Ovary (tissue), 7 donors: ENCODE measurements at regions not wholly inside any gene's neighbourhood (a gene's known extent, or its start where the extent isn't known, plus 50 kb on each side); places are given as distances from the start of the nearest gene placed in this dataset.

Experiments
- DNase-seq, 5 donors: peaks; one replicate each; pipeline ENCODE4 v3.0.0-alpha.2; 2019 to 2020
- H3K27ac ChIP-seq, 2 donors: fragments of 200-600 bp; one replicate each; pipeline versions ENCODE4 v1.5.1 to v1.8.0; 2019 to 2022
- H3K27me3 ChIP-seq: fragments of 200-600 bp; one replicate; pipeline ENCODE4 v1.8.0; 2022
- H3K36me3 ChIP-seq: fragments of 200-600 bp; sonication (generic); one replicate; pipeline ENCODE4 v1.5.1; 2019
- H3K4me1 ChIP-seq: one replicate; pipeline ENCODE4 v1.8.1; 2013; ENCODE audit warnings: mild to moderate bottlenecking, moderate library complexity; ENCODE audit not compliant: insufficient read depth
- H3K4me3 ChIP-seq: fragments of 200-600 bp; sonication (generic); one replicate; pipeline ENCODE4 v1.5.1; 2017
- H3K9me3 ChIP-seq, 2 donors: fragments of 200-600 bp in 1 of 2; sonication (generic) in 1 of 2; one replicate each; pipeline versions ENCODE4 v1.5.1 to v1.8.1; 2013 to 2019; ENCODE audit warnings: mild to moderate bottlenecking in 1 of 2, moderate library complexity in 1 of 2
- EP300 ChIP-seq: sonication (generic); formaldehyde crosslinking; IDR thresholded peaks from one replicate; pipeline ENCODE4 v1.6.1; 2017; ENCODE audit warnings: antibody characterized with exemption
- POLR2A ChIP-seq: fragments of 450-650 bp; IDR thresholded peaks from one replicate; pipeline ENCODE4 v1.6.1; 2017; ENCODE audit warnings: antibody characterized with exemption, mild to moderate bottlenecking, moderate library complexity
- WGBS, 3 donors: extraction: QIAGEN DNeasy Blood & Tissue Kit in 1 of 3; methylation state at CpG; one replicate each; pipeline versions ENCODE4 v1.1.5 to v1.1.7; 2013 to 2017; 5-methylcytosine and 5-hydroxymethylcytosine counted together
- intact Hi-C, 4 donors: fragments of 100-400 bp; cut with DNase I; formaldehyde crosslinking; loops; one replicate each; pipeline versions ENCODE4 v1.11.0 to v1.15.1; 2022 to 2023
- TF ChIP-seq, protein P1 (sequence below), 3 donors: fragments of 450-650 bp in 2 of 3; fragments of 200-600 bp in 1 of 3; IDR thresholded peaks; one replicate each; pipeline versions ENCODE4 v1.5.1 to v1.8.0; 2016 to 2022; ENCODE audit warnings: antibody characterized with exemption in 3 of 3, mild to moderate bottlenecking in 1 of 3
- donor health status: DM: no; HTN: no; CAD: no; lungs with moderate emphysema.
- donor health status: DM: no; HTN: no; CAD: no.
- donor health status: Bipolar disorder and iron deficiency.
- donor health status: DM: no; HTN: no; CAD: no.
- donor health status: DM: yes; HTN: yes; CAD: no.

DNA sequence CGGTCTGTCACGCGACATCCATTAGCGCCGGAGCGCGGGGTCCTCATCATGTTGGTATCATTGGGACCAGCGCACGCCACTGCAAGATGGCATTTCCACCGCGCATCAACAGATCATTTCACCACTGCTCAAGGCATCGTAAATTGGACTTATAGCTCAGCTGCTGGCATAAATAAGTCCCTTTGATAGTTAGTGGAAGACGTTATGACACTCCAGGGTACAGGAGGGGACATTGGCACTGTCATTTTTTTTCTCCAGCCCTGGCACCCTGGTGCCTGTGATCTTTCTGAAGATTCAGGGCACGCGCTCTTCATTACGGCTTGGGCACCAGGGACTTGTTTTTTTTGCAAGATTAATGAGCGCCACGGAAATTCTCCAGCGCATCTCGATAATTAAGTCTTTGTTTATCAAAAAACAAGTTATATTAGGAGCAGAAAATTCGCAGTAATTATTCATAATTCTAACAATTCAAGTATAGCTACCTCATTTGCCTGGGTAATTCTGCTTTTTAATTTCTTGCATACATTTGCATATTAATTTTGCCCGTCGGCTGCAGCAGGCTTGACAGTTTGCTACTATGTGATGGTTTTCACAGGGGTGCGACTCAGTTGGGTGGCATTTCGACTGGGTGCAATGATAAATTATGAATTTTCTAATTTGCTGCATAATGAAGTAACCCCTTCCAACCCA is 167.7 kb downstream of the VRK1 start:
- TF ChIP-seq, protein P1, sequence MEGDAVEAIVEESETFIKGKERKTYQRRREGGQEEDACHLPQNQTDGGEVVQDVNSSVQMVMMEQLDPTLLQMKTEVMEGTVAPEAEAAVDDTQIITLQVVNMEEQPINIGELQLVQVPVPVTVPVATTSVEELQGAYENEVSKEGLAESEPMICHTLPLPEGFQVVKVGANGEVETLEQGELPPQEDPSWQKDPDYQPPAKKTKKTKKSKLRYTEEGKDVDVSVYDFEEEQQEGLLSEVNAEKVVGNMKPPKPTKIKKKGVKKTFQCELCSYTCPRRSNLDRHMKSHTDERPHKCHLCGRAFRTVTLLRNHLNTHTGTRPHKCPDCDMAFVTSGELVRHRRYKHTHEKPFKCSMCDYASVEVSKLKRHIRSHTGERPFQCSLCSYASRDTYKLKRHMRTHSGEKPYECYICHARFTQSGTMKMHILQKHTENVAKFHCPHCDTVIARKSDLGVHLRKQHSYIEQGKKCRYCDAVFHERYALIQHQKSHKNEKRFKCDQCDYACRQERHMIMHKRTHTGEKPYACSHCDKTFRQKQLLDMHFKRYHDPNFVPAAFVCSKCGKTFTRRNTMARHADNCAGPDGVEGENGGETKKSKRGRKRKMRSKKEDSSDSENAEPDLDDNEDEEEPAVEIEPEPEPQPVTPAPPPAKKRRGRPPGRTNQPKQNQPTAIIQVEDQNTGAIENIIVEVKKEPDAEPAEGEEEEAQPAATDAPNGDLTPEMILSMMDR (IDR thresholded peaks at IDR 0.05) = no peak
- no peak for TF ChIP-seq POLR2A
- no peak for TF ChIP-seq EP300
- DNase-seq = no peak
- Histone ChIP-seq H3K4me3 (no peak overlapping the region), H3K36me3 (no peaks in the 10 kb centered on the region), H3K27me3 (no peaks in the 10 kb centered on the region), H3K4me1 (no peaks in the 10 kb centered on the region), H3K9me3 (no peaks in the 10 kb centered on the region), H3K27ac (no peak overlapping the region)
- intact Hi-C loops = no loop called here
- WGBS, 3 donors = 93 to 95% (median 94%) methylated on average over 25 of the region's 25 CpGs

DNA sequence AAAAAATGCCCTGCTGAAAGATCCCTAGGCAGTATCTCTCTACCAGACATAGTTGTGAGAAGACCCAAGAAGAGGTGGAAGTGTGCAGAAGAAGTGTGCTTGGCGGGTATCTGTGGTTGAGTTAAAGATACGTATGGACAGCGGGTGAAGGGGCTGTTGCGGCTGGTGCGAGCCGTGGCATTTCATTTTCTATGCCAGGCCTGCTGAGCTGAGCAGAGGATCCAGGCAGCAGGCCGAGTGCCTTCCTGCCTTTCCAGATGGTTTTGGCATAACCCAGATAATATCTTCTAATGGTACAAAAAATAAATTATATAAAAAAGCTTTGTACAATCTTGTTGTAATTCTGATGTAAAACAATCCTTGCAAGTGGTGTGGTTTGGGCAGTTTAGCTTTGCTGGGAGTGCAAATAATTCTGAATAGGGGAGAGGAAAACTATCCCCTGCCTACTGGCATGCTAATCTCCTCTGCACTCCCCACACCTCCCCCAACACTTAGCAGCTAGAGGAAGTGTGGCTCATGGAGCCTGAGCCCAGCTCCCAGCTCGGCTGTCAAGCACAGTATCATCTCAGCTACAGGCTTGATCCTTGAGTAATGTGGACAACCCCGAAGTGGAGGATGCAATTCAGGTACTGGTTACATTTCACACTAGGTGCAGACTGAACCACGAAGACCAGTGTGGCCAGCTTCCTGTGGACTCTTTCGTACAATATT is 168.9 kb downstream of the VRK1 start:
- intact Hi-C loops = no loop called here
- H3K4me1 ChIP-seq = no peaks in the 10 kb centered on the region
- no peak for DNase-seq

DNA sequence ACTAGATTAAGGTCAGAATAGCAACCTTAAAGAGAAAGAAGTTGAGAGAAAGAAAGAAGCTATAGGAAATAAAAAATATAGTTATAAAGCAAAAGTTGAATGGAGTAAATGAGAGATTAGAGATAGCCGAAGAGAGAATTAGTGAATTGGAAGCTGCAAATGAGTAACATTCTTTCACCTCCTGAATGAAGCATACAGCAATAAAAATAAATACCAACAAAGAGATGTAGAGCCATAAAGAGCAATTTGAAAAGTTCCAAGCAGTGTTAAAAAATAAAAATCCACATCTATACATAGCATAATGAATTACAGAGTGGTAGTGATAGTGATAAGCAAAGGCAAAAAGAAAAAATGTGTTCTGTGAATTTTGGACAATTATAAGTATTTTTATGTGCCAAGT is 177.9 kb downstream of the VRK1 start:
- DNase-seq = no peak
- TF ChIP-seq, protein P1 (IDR thresholded peaks at IDR 0.05) = no peak
- TF ChIP-seq EP300 (no peak), POLR2A (no peak)
- Histone ChIP-seq H3K9me3 (no peaks in the 10 kb centered on the region), H3K4me3 (no peak overlapping the region), H3K27me3 (no peaks in the 10 kb centered on the region), H3K4me1 (no peaks in the 10 kb centered on the region), H3K27ac (no peak overlapping the region), H3K36me3 (no peaks in the 10 kb centered on the region)
- intact Hi-C loops = no loop called here
- 96 to 100% (median 98%) methylated on average over 1 of the region's 1 CpG for WGBS, 3 donors

More for the DNA sequence above, 168.9 kb downstream of the VRK1 start:
- TF ChIP-seq, protein P1 (IDR thresholded peaks at IDR 0.05) = no peak
- H3K4me3 ChIP-seq = no peak overlapping the region
- 77 to 80% (median 78%) methylated on average over 11 of the region's 11 CpGs for WGBS, 3 donors
- no peak overlapping the region for H3K27ac ChIP-seq
- no peaks in the 10 kb centered on the region for H3K36me3 ChIP-seq
- no peaks in the 10 kb centered on the region for H3K27me3 ChIP-seq
- H3K9me3 ChIP-seq = no peaks in the 10 kb centered on the region

DNA sequence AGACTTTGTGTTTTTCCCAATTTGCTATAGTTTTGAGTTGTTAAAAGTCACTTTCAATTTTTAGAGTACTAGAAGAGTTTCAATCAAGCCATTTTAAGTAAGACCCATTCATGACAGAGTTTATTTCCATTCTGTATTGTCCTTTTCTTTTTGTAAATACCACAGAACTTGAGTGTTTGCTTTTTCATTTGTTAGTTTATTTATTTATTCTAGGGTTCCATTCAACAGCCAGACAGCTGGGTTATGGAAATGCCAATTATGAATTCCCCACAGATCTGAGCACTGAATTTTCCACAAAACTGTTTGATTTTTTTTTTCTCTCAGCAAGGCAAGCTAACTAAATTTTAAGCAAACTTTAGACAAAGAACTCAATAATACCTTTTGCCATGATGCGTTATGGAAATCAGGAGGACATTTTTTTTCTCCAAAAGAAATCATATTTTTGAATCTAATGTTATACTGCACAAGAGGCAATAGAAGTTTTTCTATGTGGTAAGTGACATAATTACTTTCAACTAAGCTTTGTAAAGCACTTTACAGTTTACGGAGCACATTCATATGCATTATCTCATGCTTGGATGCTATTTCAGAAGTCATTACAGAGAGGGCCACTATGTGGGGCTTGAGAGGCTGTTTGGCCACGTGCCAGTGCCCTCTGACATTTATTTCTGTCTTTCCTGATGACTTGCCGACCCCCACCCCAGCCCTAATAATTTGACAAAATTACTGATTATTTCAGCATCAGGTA is 181.5 kb downstream of the VRK1 start:
- TF ChIP-seq, protein P1 (IDR thresholded peaks at IDR 0.05) = no peak
- TF ChIP-seq EP300 (no peak), POLR2A (no peak)
- no peak overlapping the region for H3K4me3 ChIP-seq
- WGBS, 3 donors = 39 to 44% (median 40%) methylated on average over 4 of the region's 4 CpGs
- DNase-seq = no peak
- no peaks in the 10 kb centered on the region for H3K4me1 ChIP-seq
- H3K27me3 ChIP-seq = no peaks in the 10 kb centered on the region
- no peaks in the 10 kb centered on the region for H3K9me3 ChIP-seq
- H3K27ac ChIP-seq = no peak overlapping the region
- H3K36me3 ChIP-seq = no peaks in the 10 kb centered on the region
- intact Hi-C loops = no loop called here
